OCI-LY3 (cell line): ENCODE measurements at regions not wholly inside any gene's neighbourhood (a gene's known extent, or its start where the extent isn't known, plus 50 kb on each side); places are given as distances from the start of the nearest gene placed in this dataset.

ENCODE experiments used
- H2AFZ ChIP-seq: fragments of 200-600, 300-600 bp; shearing (Covaris generic); 2 replicates; pipeline ENCODE4 v1.6.0; 2014; ENCODE audit warnings: antibody characterized with exemption, low read depth, low read length
- H3K27ac ChIP-seq: fragments of 200-600, 300-600 bp; sonication (generic); 2 replicates; pipeline ENCODE4 v1.5.1; 2014; ENCODE audit warnings: mild to moderate bottlenecking, low read length, moderate library complexity, mixed read lengths
- H3K27me3 ChIP-seq: fragments of 200-600, 300-600 bp; sonication (generic); 2 replicates; pipeline ENCODE4 v1.6.1; 2014; ENCODE audit warnings: low read depth, low read length, mixed read lengths
- H3K36me3 ChIP-seq: fragments of 200-600, 300-600 bp; sonication (generic); replicated peaks from 2 replicates; pipeline ENCODE3; 2014; ENCODE audit warnings: low read depth, low read length, mixed read lengths
- H3K4me1 ChIP-seq: fragments of 300-600, 200-600 bp; sonication (generic); 2 replicates; pipeline ENCODE4 v1.6.1; 2014; ENCODE audit warnings: low read length, mixed read lengths
- H3K4me2 ChIP-seq: fragments of 200-600, 300-600 bp; sonication (generic); 2 replicates; pipeline ENCODE4 v1.6.1; 2014; ENCODE audit warnings: low read length, mixed read lengths
- H3K4me3 ChIP-seq: fragments of 300-600, 200-600 bp; sonication (generic); 2 replicates; pipeline ENCODE4 v1.5.1; 2014; ENCODE audit warnings: antibody characterized with exemption, mild to moderate bottlenecking, low read length, moderate library complexity
- H3K79me2 ChIP-seq: fragments of 300-600, 200-600 bp; shearing (Covaris generic); 2 replicates; pipeline ENCODE4 v1.6.1; 2014; ENCODE audit warnings: mild to moderate bottlenecking, low read length, mixed read lengths
- H3K9ac ChIP-seq: fragments of 300-600, 200-600 bp; shearing (Covaris generic); 2 replicates; pipeline ENCODE4 v1.6.0; 2014; ENCODE audit warnings: mild to moderate bottlenecking, low read length, moderate library complexity
- H3K9me3 ChIP-seq: fragments of 200-600, 300-600 bp; shearing (Covaris generic); 2 replicates; pipeline ENCODE4 v1.6.1; 2014; ENCODE audit warnings: low read length, mixed read lengths; ENCODE audit not compliant: insufficient read depth
- H4K20me1 ChIP-seq: fragments of 200-600, 300-600 bp; sonication (generic); 2 replicates; pipeline ENCODE4 v1.6.1; 2016; ENCODE audit warnings: low read length, mixed read lengths; ENCODE audit not compliant: insufficient read depth
- CTCF ChIP-seq: fragments of 200-600, 300-600 bp; sonication (generic); IDR thresholded peaks from 2 replicates; pipeline ENCODE4 v1.5.1; 2014; ENCODE audit warnings: antibody characterized with exemption, low read length, low read depth
- EZH2phosphoT487 ChIP-seq: fragments of 200-600 bp; shearing (Covaris generic); IDR thresholded peaks from 2 replicates; pipeline ENCODE4 v1.6.1; 2018; ENCODE audit warnings: antibody characterized with exemption, mixed run types, low read depth

DNA sequence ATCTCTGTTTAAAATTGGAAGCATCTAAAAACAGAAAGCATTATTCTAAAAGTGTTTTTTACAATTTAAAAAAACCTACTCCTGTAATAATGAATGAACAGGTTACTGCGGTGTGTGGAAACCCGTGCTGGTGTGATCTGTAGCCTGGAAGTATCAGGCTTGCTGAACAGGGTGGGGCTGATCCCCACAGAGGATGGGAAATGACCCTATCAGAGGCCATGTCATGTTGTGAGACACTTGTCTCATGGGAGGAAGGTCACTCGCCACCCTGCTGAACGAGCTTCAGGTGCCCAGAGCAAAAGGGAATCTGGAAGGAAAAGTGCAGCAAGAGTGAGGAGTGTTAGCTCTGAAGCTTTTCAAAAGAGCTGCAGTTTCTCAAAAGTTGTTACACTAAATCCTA is 320.7 kb downstream of the RRAGC start:
- no peaks in the 10 kb centered on the region for H3K9me3 ChIP-seq

DNA sequence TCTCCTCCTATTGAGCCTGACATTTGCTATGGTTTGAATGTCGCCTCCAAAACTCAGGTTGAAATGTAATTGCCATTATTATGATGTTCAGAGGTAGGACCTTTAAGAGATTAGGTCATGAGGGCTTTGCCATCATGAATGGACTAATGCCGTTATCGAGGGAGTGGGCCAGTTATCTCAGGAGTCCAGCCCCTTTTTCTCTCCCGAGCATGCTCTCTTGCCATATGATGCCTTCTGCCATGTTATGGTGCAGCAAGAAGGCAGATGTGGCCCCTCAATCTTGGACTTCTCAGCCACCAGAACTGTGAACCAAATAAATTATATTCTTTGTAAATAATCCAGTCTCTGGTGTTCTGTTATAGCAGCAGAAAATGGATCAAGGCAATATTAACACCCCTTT is 323.5 kb downstream of the RRAGC start:
- TF ChIP-seq CTCF (no peak), EZH2phosphoT487 (no peak)
- no peak overlapping the region for H3K9ac ChIP-seq
- no peaks in the 10 kb centered on the region for H3K9me3 ChIP-seq
- no peak overlapping the region for H3K4me3 ChIP-seq
- no peaks in the 10 kb centered on the region for H3K79me2 ChIP-seq
- H3K36me3 ChIP-seq, result no peaks in the 10 kb centered on the region
- no peaks in the 10 kb centered on the region for H3K27me3 ChIP-seq
- no peaks in the 10 kb centered on the region for H4K20me1 ChIP-seq
- peaks cover 14% of the 10 kb centered on the region for H3K4me1 ChIP-seq
- no peak overlapping the region for H3K4me2 ChIP-seq
- no peak overlapping the region for H2AFZ ChIP-seq
- H3K27ac ChIP-seq, result no peak overlapping the region

More for the DNA sequence above, 320.7 kb downstream of the RRAGC start:
- TF ChIP-seq CTCF (no peak), EZH2phosphoT487 (no peak)
- Histone ChIP-seq H3K79me2 (no peaks in the 10 kb centered on the region), H3K4me3 (no peak overlapping the region), H3K4me2 (no peak overlapping the region), H3K27me3 (no peaks in the 10 kb centered on the region), H3K36me3 (no peaks in the 10 kb centered on the region), H3K4me1 (peaks cover 14% of the 10 kb centered on the region), H3K9ac (no peak overlapping the region), H4K20me1 (no peaks in the 10 kb centered on the region), H3K27ac (no peak overlapping the region), H2AFZ (no peak overlapping the region)

GRCh38 chr1:38534473-38534823 is 325.1 kb downstream of the RRAGC start:
- Histone ChIP-seq H3K9ac (no peak overlapping the region), H3K27ac (no peak overlapping the region)
- no peak for TF ChIP-seq EZH2phosphoT487
- no peak for TF ChIP-seq CTCF

DNA sequence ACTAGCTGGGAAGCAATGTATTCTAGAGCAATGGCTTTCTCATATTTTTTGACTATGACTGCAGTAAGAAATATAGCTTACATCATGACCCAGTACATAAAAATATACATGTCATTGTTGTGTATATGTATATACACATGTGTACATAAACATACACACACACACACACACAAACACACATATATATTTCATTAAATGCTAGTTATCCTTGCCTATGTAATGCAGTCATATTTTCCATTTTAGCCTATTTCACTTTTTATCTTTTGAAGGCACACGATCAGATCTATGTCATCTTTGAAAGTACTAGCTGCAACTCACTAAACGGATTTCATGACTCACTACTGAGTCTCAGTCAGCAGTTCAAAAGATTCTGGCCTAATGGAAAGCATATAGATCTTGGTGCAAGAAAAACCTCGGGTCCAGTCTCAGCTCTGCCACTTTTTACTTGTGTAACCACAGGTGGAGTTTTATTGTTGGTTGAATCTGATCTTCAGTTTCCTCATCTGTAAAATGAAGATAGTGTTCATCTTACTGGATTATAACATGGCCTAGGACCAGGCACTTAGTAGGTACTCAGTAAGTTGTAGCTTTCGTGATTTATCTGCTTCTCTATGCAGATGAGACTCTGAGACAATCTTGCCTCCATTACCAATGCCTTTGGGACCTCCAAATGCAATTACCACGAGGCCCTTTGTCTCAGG is 325.6 kb downstream of the RRAGC start:
- no peaks in the 10 kb centered on the region for H3K9me3 ChIP-seq
- no peak overlapping the region for H3K4me2 ChIP-seq
- no peaks in the 10 kb centered on the region for H3K27me3 ChIP-seq
- peaks cover 2% of the 10 kb centered on the region for H3K4me1 ChIP-seq
- H4K20me1 ChIP-seq, result no peaks in the 10 kb centered on the region
- TF ChIP-seq CTCF (no peak), EZH2phosphoT487 (no peak)
- H3K79me2 ChIP-seq, result no peaks in the 10 kb centered on the region
- no peak overlapping the region for H3K9ac ChIP-seq
- no peaks in the 10 kb centered on the region for H3K36me3 ChIP-seq
- no peak overlapping the region for H2AFZ ChIP-seq
- H3K4me3 ChIP-seq, result no peak overlapping the region
- H3K27ac ChIP-seq, result no peak overlapping the region

More at GRCh38 chr1:38534473-38534823, 325.1 kb downstream of the RRAGC start:
- no peaks in the 10 kb centered on the region for H3K9me3 ChIP-seq
- H4K20me1 ChIP-seq, result no peaks in the 10 kb centered on the region
- peaks cover 6% of the 10 kb centered on the region for H3K4me1 ChIP-seq
- no peak overlapping the region for H2AFZ ChIP-seq
- no peaks in the 10 kb centered on the region for H3K79me2 ChIP-seq
- no peak overlapping the region for H3K4me2 ChIP-seq
- H3K36me3 ChIP-seq, result no peaks in the 10 kb centered on the region
- no peak overlapping the region for H3K4me3 ChIP-seq
- H3K27me3 ChIP-seq, result no peaks in the 10 kb centered on the region
